GM18502 (cell line): ENCODE measurements at regions not wholly inside any gene's neighbourhood (a gene's known extent, or its start where the extent isn't known, plus 50 kb on each side); places are given as distances from the start of the nearest gene placed in this dataset.
"Not testable (repeated sequence)": the region's sequence is repeated elsewhere in the genome, so short reads cannot be mapped to it uniquely, and the experiment has no call there.

Experiments used
- ATAC-seq: cut with Tn5 transposase; IDR thresholded peaks from one replicate; pipeline ENCODE4 v1.9.1; 2021; ENCODE audit warnings: mild to moderate bottlenecking; ENCODE audit not compliant: unreplicated experiment, poor library complexity

DNA sequence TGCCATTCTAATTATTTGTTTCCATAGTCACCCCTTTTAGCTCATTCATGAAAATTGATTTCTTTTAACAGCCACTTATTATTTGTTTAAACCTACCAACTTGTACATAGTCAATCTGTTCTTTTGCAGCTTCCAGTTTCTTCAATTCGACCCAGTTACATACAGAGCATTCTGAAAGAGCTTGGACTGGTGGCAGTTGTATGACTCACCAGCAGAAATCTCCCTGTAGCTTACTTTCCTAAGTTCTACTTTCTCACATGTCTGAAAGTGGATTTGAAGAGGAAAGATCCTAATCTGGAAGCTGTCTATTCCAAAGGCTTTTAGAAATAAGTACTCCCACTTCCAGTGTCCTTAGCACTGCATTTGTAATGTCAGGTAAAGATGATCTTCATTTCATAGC is 447.9 kb downstream of the HTR1B start:
- no peak for ATAC-seq

GRCh38 chr6:77011929-77012545 is 451.3 kb downstream of the HTR1B start:
- no peak for ATAC-seq

DNA sequence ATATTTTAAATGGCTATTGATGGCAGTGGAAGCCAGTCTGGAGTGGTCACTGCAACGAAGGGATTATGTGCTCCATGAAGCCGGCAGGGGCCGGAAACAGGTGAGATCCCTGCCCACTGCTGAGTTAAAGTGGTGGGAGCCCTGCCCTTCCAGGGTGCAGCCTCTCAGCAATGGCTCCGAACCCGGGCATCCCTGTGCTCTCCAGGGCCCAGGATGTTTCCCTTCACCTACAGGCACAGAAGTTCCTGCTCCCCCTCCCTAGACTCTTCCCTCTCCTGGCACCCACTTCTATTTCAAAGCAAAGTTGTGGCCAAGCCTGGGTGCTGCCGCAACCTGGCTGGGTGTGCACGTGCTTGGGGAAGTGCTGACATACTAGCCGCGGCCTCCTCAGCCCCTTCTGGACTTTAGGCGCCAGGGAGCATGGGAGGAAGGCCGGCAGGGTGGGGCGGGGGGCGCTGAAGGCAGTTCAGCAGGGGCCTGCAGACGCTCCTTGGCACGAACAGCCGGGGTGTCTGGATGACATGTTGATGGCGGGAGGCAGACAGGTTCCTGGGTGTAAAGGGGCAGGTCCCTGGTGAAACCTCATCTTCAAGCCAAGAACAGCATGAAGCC is 452.3 kb downstream of the HTR1B start:
- ATAC-seq = no peak

DNA sequence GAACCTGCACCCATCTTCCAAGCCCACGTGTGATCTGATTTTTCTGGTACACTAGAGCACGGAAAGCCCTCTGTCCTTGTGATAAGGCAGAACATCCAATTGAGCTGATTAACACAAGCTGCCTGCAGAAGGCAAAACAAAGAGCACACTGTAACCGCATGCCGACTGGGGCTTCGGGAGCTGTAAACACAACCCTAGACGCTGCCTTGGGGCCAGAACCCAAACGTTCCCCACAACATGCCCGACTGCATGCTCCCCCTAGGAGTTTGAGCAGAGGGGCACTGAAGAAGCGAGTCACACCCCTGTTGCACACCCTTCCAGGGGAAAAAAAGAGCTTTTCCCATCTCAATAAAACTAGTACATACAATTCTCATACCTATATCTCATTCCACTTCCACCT is 470.7 kb downstream of the HTR1B start:
- ATAC-seq = no peak

DNA sequence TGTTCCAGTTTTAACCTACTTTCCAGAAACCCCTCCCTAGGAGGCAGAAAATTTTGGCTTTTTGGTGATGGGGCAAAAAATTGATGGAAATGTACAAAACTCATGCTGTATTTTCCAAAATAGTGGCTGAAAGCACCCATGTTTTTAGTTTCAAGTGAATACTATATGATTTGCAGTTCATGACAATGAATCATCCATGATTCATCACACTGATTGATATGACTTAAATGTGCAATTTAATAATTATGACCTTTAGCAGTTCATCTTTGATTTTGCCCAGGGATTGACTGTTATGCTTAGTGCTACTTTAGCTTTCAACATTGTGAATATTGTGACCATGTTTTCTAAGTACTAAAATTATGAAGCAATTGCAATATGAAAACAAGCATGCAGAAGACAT is 478.7 kb downstream of the HTR1B start:
- no peak for ATAC-seq

DNA sequence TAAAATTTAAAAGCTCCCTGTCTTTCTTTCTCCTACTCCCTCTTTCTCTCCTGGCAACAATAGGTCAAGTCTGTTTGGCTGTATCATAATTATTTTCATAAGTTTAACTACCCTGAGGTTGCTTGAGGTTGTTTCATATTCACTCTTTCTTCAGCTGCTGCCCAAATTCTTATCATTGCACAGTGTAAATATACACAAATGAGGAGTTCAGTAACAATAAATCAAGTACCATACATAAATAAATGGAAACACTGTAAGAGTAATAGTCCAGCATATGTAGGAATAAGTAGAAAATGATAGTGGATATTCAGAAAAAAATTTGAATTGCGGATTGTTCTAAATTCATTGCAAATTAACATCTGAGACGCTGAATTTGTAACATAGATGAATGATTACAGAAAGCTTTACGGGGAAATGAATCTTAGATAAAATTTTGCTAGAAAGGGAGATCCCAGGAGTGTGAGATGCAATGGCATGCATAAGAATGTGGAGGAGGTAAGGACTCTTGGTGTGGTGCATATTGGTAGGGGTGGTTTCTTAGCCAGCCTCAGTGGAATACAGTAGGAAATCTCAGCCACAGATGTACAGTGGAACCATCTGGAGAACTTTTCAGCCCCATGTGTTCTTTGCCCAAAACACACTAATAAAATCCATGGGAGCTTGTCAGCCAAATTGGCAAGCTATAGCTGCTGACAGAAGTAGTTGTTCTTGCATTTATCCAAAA is 480.7 kb downstream of the HTR1B start:
- ATAC-seq = no peak

DNA sequence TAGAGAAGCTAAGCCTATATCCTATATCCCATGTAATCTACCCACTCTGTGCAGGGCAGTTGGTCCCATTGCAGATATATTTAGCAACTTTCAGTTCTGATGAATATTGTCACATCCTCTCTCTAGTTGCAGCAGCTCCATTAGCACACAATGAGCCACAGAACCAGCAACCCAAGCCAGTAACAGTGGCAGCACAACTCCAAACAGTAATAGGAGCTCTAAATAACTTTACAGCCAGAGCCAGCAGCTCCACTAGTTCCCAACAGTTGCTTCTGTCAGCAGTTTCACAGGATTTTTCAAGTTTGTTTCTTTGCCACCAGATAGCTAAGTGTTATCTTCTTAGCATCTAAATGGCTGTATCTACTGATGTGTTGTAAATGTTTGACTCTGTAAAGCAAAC is 490.8 kb downstream of the HTR1B start:
- ATAC-seq = no peak

- ATAC-seq = not testable (repeated sequence)
These were observed 504.1 kb downstream of the HTR1B start for GRCh38 chr6:76959177-76959576.

DNA sequence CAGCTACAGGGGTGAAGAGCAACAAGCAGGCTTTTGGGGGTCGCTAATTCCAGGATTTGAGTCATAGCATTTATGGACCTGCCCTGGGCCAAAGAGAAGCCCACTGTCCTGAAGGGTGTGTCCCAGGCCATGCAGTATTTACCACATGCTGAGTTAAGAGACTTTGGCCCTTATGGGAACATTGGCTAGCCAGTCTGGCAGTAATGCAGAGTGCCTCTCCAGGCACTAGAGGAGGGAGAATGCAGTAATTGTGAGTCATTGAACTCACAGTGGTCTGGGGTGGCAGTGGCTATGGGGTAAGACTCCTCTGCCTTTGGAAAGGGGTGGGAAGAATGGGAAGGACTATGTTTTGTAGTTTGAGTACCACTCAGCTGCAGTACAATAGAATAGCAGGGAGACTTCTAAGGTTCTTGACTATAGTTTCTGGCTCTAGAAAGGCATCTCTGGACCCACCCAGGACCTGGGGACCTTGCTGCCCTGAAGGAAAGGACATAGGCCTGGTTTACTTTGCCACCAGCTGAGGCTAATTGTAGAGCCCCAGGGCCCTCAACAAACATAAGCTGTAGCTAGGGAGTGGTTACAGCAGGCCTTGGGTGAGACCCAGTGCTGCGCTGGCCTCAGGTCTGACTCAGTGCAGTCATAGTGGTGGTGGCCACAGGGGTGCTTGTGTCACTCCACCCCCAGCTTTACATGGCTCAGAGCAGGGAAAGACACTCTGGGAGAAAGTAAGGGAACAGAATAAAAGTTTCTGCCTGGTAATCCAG is 520.9 kb downstream of the HTR1B start:
- no peak for ATAC-seq

DNA sequence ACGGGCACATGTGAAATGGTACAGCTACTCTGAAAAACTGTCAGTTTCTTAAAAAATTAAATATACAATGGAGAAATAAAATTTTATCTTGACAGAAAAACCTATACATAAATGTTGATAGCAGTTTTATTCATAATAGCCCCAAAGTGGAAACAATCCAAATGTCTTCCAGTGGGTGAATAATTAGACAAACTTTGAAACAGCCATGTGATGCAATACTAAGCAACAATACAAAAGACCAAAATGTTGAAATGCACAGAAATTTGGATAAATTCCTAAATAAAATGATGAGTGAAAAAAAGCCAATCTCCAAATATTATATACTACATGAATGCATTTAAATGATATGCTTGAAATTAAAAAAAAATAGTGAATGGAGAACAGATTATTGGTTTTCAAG is 523.1 kb downstream of the HTR1B start:
- ATAC-seq = no peak

DNA sequence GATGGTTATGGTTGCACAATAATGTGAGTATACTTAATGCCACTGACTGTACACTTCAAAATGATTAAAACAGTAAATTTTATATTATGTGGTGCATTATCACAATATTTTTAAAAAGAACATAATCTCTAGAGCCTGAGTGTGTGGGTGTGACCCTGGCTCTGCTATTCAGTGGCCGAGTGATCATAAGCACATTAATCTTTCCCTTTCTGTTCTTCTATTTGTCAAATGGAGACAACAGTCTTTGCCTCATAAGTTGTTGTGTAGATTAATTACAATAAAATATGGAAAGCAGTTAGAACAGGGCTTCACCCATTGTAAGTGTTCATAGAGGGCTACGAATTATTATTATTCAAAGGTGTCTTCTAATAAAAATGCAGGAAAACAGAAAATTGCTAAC is 548.6 kb downstream of the HTR1B start:
- ATAC-seq = no peak

GRCh38 chr6:76905541-76905940 is 557.8 kb downstream of the HTR1B start:
- ATAC-seq = not testable (repeated sequence)

DNA sequence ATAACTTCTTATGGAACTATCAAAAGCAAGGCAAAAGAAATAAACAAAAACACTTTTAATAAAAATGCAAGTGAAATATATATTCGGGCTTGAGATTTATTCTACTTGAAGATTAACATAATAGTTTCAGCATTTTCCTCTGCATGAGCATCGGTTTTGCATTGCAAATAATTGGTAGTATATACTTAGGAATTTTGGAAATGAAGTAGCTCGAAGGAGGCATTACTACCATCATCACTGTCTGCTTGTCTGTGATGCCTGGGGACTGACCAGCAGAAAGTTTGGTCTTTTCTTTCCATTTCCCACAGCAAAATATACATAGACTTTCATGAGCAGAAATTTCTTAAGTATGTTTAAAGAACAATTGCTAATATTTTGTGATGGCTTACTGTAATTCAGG is 570.7 kb downstream of the HTR1B start:
- no peak for ATAC-seq

DNA sequence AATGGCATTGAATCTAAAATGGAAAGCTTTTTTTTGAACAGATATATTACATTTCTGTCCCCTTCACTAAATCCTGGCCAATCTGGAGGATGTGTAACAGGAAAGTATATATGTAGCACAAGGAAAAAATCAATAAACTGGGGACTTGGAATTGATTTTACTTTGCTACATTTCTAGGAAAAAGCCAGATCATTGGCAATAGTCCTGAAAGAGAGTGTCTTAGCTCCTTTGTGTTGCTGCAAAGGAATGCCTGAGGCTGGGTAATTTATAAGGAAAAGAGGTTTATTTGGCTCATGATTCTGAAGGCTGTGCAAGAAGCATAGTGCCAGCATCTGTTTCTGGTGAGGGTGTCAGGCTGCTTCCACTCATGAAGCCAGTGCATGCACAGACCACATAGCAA is 574.9 kb downstream of the HTR1B start:
- no peak for ATAC-seq

DNA sequence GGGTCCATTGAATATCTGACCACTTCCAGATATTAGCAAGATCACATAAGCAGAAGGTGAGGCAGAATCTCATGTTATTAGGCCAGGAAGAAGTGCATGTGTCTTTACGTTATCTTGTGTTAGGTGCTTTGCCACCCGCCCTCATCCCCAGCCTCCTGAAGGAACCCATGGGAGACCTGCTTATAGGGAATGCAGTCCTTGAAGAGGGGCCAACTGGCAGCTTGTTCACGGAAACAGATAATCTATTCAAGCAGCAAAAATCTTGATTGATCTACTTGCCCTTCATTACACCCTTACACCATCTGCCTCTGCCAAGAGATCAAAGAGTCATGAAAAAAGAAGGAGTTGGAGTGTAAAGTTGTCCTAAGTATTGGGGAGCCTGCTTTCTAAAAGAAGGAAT is 576.4 kb downstream of the HTR1B start:
- no peak for ATAC-seq

DNA sequence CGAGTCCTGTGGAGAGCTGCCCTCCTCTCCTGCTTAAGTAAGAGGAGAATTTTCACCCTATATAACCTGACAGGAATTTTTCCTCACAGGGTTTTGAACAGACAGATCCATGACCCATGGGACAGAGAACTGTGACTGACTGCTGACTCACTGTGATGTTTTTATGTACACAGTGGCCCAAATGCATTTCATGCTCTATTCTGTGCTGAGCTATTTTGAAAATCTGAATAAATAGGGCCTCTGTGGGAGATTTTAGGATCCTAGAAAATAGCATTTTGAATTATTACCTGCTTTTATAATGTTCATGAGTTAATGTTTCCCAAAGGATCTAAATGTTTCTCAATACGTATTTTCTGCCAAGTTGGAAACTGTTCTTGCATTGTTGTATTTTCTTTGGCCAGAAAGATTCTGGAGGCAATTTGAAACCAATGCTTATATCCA is 577.4 kb downstream of the HTR1B start:
- ATAC-seq = no peak

- no peak for ATAC-seq
These were observed 581.9 kb downstream of the HTR1B start for GRCh38 chr6:76881414-76881813.

GRCh38 chr6:76876922-76877553 is 586.3 kb downstream of the HTR1B start:
- ATAC-seq = no peak

GRCh38 chr6:76876430-76876829 is 586.9 kb downstream of the HTR1B start:
- not testable (repeated sequence) for ATAC-seq

DNA sequence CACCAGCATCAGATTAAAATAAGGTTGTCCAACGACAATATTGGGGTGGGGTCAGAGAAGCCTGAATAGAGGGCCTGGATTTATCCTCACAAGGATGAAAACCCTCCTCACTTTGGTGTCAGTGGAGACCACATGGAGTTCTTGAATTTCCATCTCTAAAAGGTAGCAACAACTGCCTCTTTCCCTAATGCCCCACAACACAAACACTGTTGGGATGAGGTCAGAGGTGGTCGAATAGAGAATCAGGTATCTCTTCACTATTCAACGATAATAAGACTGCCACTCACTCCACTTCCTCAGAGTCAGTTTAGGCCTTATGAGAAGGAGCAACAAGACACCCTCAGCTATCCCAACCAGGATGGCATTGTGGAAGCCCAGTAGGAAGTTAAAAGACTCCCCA is 596.1 kb downstream of the HTR1B start:
- ATAC-seq = no peak
